Endodermal cell (in vitro differentiated cells): ENCODE measurements at regions not wholly inside any gene's neighbourhood (a gene's known extent, or its start where the extent isn't known, plus 50 kb on each side); places are given as distances from the start of the nearest gene placed in this dataset.

Experiments used
- DNase-seq: peaks from one replicate; pipeline ENCODE4 v3.0.0-alpha.2; 2017
- H3K27ac ChIP-seq: 2 replicates; pipeline ENCODE4 v1.5.1; 2013; ENCODE audit warnings: mild to moderate bottlenecking, low read depth, low read length, moderate library complexity
- H3K27me3 ChIP-seq: 2 replicates; pipeline ENCODE4 v1.6.1; 2013; ENCODE audit warnings: mild to moderate bottlenecking, low read length, moderate library complexity; ENCODE audit not compliant: insufficient read depth, control insufficient read depth, poor library complexity, severe bottlenecking
- H3K36me3 ChIP-seq: 2 replicates; pipeline ENCODE4 v1.7.0; 2013; ENCODE audit warnings: mild to moderate bottlenecking, low read length, moderate library complexity; ENCODE audit not compliant: control insufficient read depth, insufficient read depth
- H3K4me1 ChIP-seq: one replicate; pipeline ENCODE4 v1.7.0; 2013; ENCODE audit warnings: low read length; ENCODE audit not compliant: control insufficient read depth, insufficient read depth
- H3K4me3 ChIP-seq: 2 replicates; pipeline ENCODE4 v1.5.1; 2013; ENCODE audit warnings: mild to moderate bottlenecking, low read length, moderate library complexity
- H3K9ac ChIP-seq: 2 replicates; pipeline ENCODE4 v1.6.1; 2013; ENCODE audit warnings: mild to moderate bottlenecking, low read length, moderate library complexity; ENCODE audit not compliant: poor library complexity, severe bottlenecking; ENCODE audit errors: extremely low read depth
- H3K9me3 ChIP-seq: 2 replicates; pipeline ENCODE4 v1.6.1; 2013; ENCODE audit warnings: mild to moderate bottlenecking, low read length, moderate library complexity; ENCODE audit not compliant: control insufficient read depth
- H3K27ac Mint-ChIP-seq: 2 replicates; pipeline ENCODE4 v1.8.0; 2020; ENCODE audit warnings: mixed read lengths
- H3K27me3 Mint-ChIP-seq: 2 replicates; pipeline ENCODE4 v1.8.0; 2021; ENCODE audit warnings: mild to moderate bottlenecking, mixed read lengths; ENCODE audit not compliant: insufficient read depth
- H3K36me3 Mint-ChIP-seq: 2 replicates; pipeline ENCODE4 v1.8.0; 2020; ENCODE audit warnings: low read depth, mixed read lengths
- H3K4me1 Mint-ChIP-seq: 2 replicates; pipeline ENCODE4 v1.8.0; 2020; ENCODE audit warnings: mixed read lengths
- H3K4me3 Mint-ChIP-seq: 2 replicates; pipeline ENCODE4 v1.8.0; 2020; ENCODE audit warnings: mild to moderate bottlenecking, moderate library complexity, mixed read lengths
- H3K9me3 Mint-ChIP-seq: 2 replicates; pipeline ENCODE4 v1.8.0; 2020; ENCODE audit warnings: mild to moderate bottlenecking, mixed read lengths
- CTCF ChIP-seq: fragments of 200-600 bp; sonication (generic); conservative IDR thresholded peaks from 2 replicates; pipeline ENCODE4 v1.5.0; 2021; ENCODE audit warnings: antibody characterized with exemption, mild to moderate bottlenecking
- WGBS, 2 experiments: methylation state at CpG; one replicate each; pipeline versions ENCODE4 v1.1.5 to v1.1.7; 2013; ENCODE audit warnings: missing lambda C conversion rate in 2 of 2, mixed read lengths in 1 of 2; ENCODE audit not compliant: insufficient coverage in 1 of 2, insufficient read length in 1 of 2; 5-methylcytosine and 5-hydroxymethylcytosine counted together

- Histone ChIP-seq H3K4me3 (no peak overlapping the region), H3K27me3 (no peaks in the 10 kb centered on the region), H3K9me3 (peaks cover 12% of the 10 kb centered on the region), H3K36me3 (no peaks in the 10 kb centered on the region), H3K9ac (no peak overlapping the region), H3K4me1 (no peaks in the 10 kb centered on the region), H3K27ac (no peak overlapping the region)
- Mint-ChIP-seq H3K27ac (no peak overlapping the region), H3K4me3 (no peak overlapping the region), H3K36me3 (no peaks in the 10 kb centered on the region), H3K4me1 (peaks cover 12% of the 10 kb centered on the region), H3K9me3 (no peaks in the 10 kb centered on the region), H3K27me3 (no peaks in the 10 kb centered on the region)
- no peak for TF ChIP-seq CTCF
- 92 to 94% methylated on average over 4 to 5 of the region's 5 CpGs for WGBS, 2 experiments
- DNase-seq, result no peak
Measured at GRCh38 chr6:156057869-156058268, 602.2 kb upstream of the NOX3 start.

GRCh38 chr6:156056085-156056484 is 600.4 kb upstream of the NOX3 start:
- Mint-ChIP-seq H3K4me3 (no peak overlapping the region), H3K4me1 (peaks cover 10% of the 10 kb centered on the region), H3K27me3 (no peaks in the 10 kb centered on the region), H3K9me3 (no peaks in the 10 kb centered on the region), H3K27ac (no peak overlapping the region), H3K36me3 (no peaks in the 10 kb centered on the region)
- no peaks in the 10 kb centered on the region for H3K27me3 ChIP-seq
- H3K4me3 ChIP-seq, result peak overlapping the region; percentile 18
- DNase-seq, result no peak
- H3K9ac ChIP-seq, result no peak overlapping the region
- no peak overlapping the region for H3K27ac ChIP-seq
- 89 to 100% methylated on average over 1 to 2 of the region's 2 CpGs for WGBS, 2 experiments
- H3K9me3 ChIP-seq, result peaks cover 12% of the 10 kb centered on the region
- no peaks in the 10 kb centered on the region for H3K4me1 ChIP-seq
- TF ChIP-seq CTCF, result no peak
- no peaks in the 10 kb centered on the region for H3K36me3 ChIP-seq

GRCh38 chr6:156053626-156054025 is 598.0 kb upstream of the NOX3 start:
- Histone ChIP-seq H3K27ac (no peak overlapping the region), H3K9me3 (peaks cover 12% of the 10 kb centered on the region), H3K36me3 (no peaks in the 10 kb centered on the region), H3K9ac (no peak overlapping the region), H3K27me3 (no peaks in the 10 kb centered on the region), H3K4me1 (no peaks in the 10 kb centered on the region), H3K4me3 (no peak overlapping the region)
- H3K4me1 Mint-ChIP-seq, result peaks cover 7% of the 10 kb centered on the region
- H3K27me3 Mint-ChIP-seq, result no peaks in the 10 kb centered on the region
- H3K9me3 Mint-ChIP-seq, result no peaks in the 10 kb centered on the region
- H3K36me3 Mint-ChIP-seq, result no peaks in the 10 kb centered on the region
- H3K4me3 Mint-ChIP-seq, result no peak overlapping the region
- WGBS, 2 experiments, result 96 to 97% methylated on average over 11 to 13 of the region's 13 CpGs
- DNase-seq, result no peak
- no peak overlapping the region for H3K27ac Mint-ChIP-seq
- TF ChIP-seq CTCF, result no peak
